ENCODE measurements at regions not wholly inside any gene's neighbourhood (a gene's known extent, or its start where the extent isn't known, plus 50 kb on each side); places are given as distances from the start of the nearest gene placed in this dataset.
"Not testable (repeated sequence)": the region's sequence is repeated elsewhere in the genome, so short reads cannot be mapped to it uniquely, and the experiment has no call there.

- H3K4me1 ChIP-seq (ENCODE audit: control insufficient read depth, insufficient read depth, low read length); H3K27me3 ChIP-seq (ENCODE audit: control insufficient read depth, insufficient read depth): not testable (repeated sequence)
Observed at GRCh38 chrX:1102221-1102620, 110.2 kb downstream of the CRLF2 start.

DNA sequence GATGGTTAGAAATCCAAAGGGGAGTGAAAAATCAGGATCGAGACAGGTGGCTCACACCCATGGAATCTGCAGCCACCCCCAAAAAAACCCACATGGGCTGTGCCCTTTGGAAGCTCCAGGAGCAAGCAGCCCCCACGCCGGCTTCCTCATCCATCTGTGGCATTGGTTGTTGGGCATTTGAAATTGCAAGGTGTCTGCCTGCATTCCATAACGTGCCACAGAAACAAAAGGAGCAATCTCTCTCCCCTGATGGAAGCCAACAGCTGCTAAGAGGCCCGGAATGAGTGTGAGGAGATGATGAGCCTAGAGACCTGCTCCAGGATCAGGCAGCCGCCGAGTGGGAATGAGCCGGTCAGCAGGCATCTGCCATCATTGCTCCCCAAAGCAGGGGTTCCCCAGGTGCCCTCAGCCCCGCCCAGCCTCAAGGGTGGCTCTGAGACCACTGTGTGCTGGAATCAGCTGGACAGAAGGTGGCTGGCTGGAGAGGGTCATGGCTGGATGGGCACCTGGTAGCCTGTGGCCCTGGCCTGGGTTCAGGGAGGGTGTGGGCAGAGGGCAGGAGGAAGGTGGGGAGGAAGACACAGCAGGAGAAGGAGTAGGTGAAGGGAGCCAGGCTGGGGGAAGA is 113.2 kb downstream of the CRLF2 start:
- peaks cover 4% of the 10 kb centered on the region for H3K9me3 ChIP-seq (ENCODE audit: control insufficient read depth, low read length)
- H3K4me3 ChIP-seq (ENCODE audit: low read length): no peak overlapping the region
- H3K27ac ChIP-seq (ENCODE audit: low read length): no peak overlapping the region
- intact Hi-C loops (cut with DNase I): no loop called here
- DNase-seq (no peak), ATAC-seq (no peak)
- WGBS: 79% methylated on average over 9 of the region's 9 CpGs
- H3K27me3 ChIP-seq (ENCODE audit: control insufficient read depth, insufficient read depth): no peaks in the 10 kb centered on the region
- H3K4me1 ChIP-seq (ENCODE audit: control insufficient read depth, insufficient read depth, low read length): no peaks in the 10 kb centered on the region

More at GRCh38 chrX:1102221-1102620, 110.2 kb downstream of the CRLF2 start:
- ATAC-seq; H3K27ac ChIP-seq (ENCODE audit: low read length); H3K4me3 ChIP-seq (ENCODE audit: low read length); intact Hi-C loops (cut with DNase I); H3K9me3 ChIP-seq (ENCODE audit: control insufficient read depth, low read length); DNase-seq: not testable (repeated sequence)

- intact Hi-C loops (cut with DNase I): no loop called here
- no peaks in the 10 kb centered on the region for H3K27me3 ChIP-seq (ENCODE audit: control insufficient read depth, insufficient read depth)
- 100% methylated on average over 1 of the region's 1 CpG for WGBS
- no peak overlapping the region for H3K4me3 ChIP-seq (ENCODE audit: low read length)
- H3K27ac ChIP-seq (ENCODE audit: low read length): no peak overlapping the region
- no peaks in the 10 kb centered on the region for H3K4me1 ChIP-seq (ENCODE audit: control insufficient read depth, insufficient read depth, low read length)
- ATAC-seq (no peak), DNase-seq (no peak)
- H3K9me3 ChIP-seq (ENCODE audit: control insufficient read depth, low read length): peaks cover 4% of the 10 kb centered on the region
Observed at GRCh38 chrX:1097328-1097727, 115.1 kb downstream of the CRLF2 start.

DNA sequence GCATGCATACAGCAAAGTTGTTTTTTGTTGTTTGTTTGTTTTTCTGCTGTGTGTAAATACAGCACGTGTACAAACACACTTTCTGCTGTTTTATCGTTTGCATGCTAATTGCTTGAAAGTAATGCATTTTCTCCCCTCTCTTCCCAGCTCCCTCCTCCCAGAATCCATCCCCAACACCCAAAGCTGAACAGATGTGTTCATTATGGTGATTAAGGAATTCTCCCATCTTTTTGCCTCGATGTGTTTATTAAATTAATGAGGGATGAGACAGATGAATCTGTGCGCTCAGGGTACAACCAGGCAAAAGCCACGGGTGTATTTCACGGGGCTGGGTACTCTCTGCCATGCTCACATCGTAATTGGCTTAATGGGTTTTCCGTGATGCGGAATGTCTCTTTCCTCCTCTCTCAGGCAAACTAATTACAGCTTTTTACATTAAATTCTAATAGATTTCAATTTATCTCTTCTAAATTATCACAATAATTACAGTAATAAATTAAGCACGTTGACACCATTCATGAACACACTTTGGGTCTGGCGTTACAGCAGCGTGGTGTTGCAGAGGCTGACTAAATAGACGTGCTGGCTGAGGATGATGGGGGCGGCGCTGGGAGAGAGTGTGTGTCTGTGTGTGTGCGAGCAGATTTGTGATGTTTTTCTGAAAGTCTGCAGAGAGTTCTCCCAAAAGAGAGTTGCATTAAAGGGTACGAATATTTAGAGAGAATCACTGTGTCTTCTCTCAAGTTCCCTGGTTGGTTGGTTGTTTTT is 117.7 kb downstream of the CRLF2 start:
- Histone ChIP-seq H3K27me3 (ENCODE audit: control insufficient read depth, insufficient read depth) (no peaks in the 10 kb centered on the region), H3K4me3 (ENCODE audit: low read length) (no peak overlapping the region), H3K9me3 (ENCODE audit: control insufficient read depth, low read length) (peaks cover 4% of the 10 kb centered on the region), H3K4me1 (ENCODE audit: control insufficient read depth, insufficient read depth, low read length) (no peaks in the 10 kb centered on the region), H3K27ac (ENCODE audit: low read length) (no peak overlapping the region)
- intact Hi-C loops (cut with DNase I): no loop called here
- 88% methylated on average over 17 of the region's 17 CpGs for WGBS
- DNase-seq: no peak
- no peak for ATAC-seq

- no peak overlapping the region for H3K4me3 ChIP-seq (ENCODE audit: low read length)
- peaks cover 4% of the 10 kb centered on the region for H3K9me3 ChIP-seq (ENCODE audit: control insufficient read depth, low read length)
- H3K27ac ChIP-seq (ENCODE audit: low read length): no peak overlapping the region
- WGBS: 46% methylated on average over 26 of the region's 26 CpGs
- intact Hi-C loops (cut with DNase I): no loop called here
- DNase-seq (no peak), ATAC-seq (no peak)
- H3K27me3 ChIP-seq (ENCODE audit: control insufficient read depth, insufficient read depth): no peaks in the 10 kb centered on the region
- H3K4me1 ChIP-seq (ENCODE audit: control insufficient read depth, insufficient read depth, low read length): no peaks in the 10 kb centered on the region
Observed at GRCh38 chrX:1093586-1094421, 118.6 kb downstream of the CRLF2 start.

DNA sequence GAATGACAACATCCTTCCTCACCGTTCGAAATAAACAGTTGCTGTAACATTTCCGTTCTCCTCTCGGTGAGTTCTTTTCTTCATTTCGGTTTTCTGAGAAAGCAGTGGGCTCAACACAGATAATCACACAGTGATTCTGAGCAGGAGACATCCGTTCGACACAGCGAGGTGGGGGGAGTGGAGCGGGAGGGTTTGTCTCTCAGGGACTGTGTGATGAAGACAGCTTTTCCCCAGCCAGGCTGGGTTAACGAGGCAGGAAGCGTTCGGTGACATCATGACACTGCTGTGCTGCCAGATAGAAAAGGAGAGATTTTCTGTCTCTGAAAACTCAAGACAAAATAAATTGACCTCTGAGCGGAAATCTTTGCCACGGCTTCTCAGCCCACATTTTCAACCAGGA is 119.3 kb downstream of the CRLF2 start:
- DNase-seq: no peak
- no peak for ATAC-seq
- H3K4me1 ChIP-seq (ENCODE audit: control insufficient read depth, insufficient read depth, low read length): no peaks in the 10 kb centered on the region
- peaks cover 4% of the 10 kb centered on the region for H3K9me3 ChIP-seq (ENCODE audit: control insufficient read depth, low read length)
- H3K4me3 ChIP-seq (ENCODE audit: low read length): no peak overlapping the region
- no peaks in the 10 kb centered on the region for H3K27me3 ChIP-seq (ENCODE audit: control insufficient read depth, insufficient read depth)
- WGBS: 30% methylated on average over 14 of the region's 14 CpGs
- H3K27ac ChIP-seq (ENCODE audit: low read length): no peak overlapping the region
- intact Hi-C loops (cut with DNase I): no loop called here

- intact Hi-C loops (cut with DNase I): no loop called here
- Histone ChIP-seq H3K4me1 (ENCODE audit: control insufficient read depth, insufficient read depth, low read length) (no peaks in the 10 kb centered on the region), H3K4me3 (ENCODE audit: low read length) (no peak overlapping the region), H3K27me3 (ENCODE audit: control insufficient read depth, insufficient read depth) (no peaks in the 10 kb centered on the region), H3K27ac (ENCODE audit: low read length) (no peak overlapping the region), H3K9me3 (ENCODE audit: control insufficient read depth, low read length) (no peaks in the 10 kb centered on the region)
- ATAC-seq (no peak), DNase-seq (no peak)
- WGBS: 61% methylated on average over 9 of the region's 9 CpGs
Observed at GRCh38 chrX:1086444-1087409, 125.7 kb downstream of the CRLF2 start.

DNA sequence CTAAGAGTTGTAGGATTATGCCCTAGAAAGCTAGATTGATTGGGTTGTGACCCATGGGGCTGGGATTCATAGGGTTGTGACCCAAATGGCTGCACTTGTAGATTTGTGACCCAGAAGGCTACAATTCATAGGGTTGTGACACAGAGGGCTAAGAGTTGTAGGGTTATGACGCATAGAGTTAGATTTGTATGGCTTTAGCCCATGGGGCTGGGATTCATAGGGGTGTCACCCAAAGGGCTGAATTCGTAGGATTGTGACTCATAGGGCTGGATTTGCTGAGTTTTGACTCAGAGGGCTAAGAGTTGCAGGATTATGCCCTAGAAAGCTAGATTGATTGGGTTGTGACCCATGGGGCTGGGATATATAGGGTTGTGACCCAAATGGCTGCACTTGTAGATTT is 126.6 kb downstream of the CRLF2 start:
- H3K27ac ChIP-seq (ENCODE audit: low read length); H3K27me3 ChIP-seq (ENCODE audit: control insufficient read depth, insufficient read depth); H3K4me3 ChIP-seq (ENCODE audit: low read length); H3K4me1 ChIP-seq (ENCODE audit: control insufficient read depth, insufficient read depth, low read length); DNase-seq; ATAC-seq; H3K9me3 ChIP-seq (ENCODE audit: control insufficient read depth, low read length); intact Hi-C loops (cut with DNase I): not testable (repeated sequence)
- 71% methylated on average over 2 of the region's 2 CpGs for WGBS

GRCh38 chrX:1084689-1085088 is 127.8 kb downstream of the CRLF2 start:
- no peaks in the 10 kb centered on the region for H3K9me3 ChIP-seq (ENCODE audit: control insufficient read depth, low read length)
- no peak overlapping the region for H3K27ac ChIP-seq (ENCODE audit: low read length)
- H3K27me3 ChIP-seq (ENCODE audit: control insufficient read depth, insufficient read depth): no peaks in the 10 kb centered on the region
- DNase-seq (no peak), ATAC-seq (no peak)
- H3K4me3 ChIP-seq (ENCODE audit: low read length): no peak overlapping the region
- 87% methylated on average over 6 of the region's 6 CpGs for WGBS
- H3K4me1 ChIP-seq (ENCODE audit: control insufficient read depth, insufficient read depth, low read length): no peaks in the 10 kb centered on the region
- intact Hi-C loops (cut with DNase I): no loop called here

- Histone ChIP-seq H3K9me3 (ENCODE audit: control insufficient read depth, low read length) (peaks cover 3% of the 10 kb centered on the region), H3K4me3 (ENCODE audit: low read length) (no peak overlapping the region), H3K27ac (ENCODE audit: low read length) (no peak overlapping the region), H3K27me3 (ENCODE audit: control insufficient read depth, insufficient read depth) (no peaks in the 10 kb centered on the region), H3K4me1 (ENCODE audit: control insufficient read depth, insufficient read depth, low read length) (no peaks in the 10 kb centered on the region)
- DNase-seq (no peak), ATAC-seq (no peak)
- intact Hi-C loops (cut with DNase I): no loop called here
- 58% methylated on average over 29 of the region's 29 CpGs for WGBS
Observed at GRCh38 chrX:1076871-1077651, 135.4 kb downstream of the CRLF2 start.

Data from right cardiac atrium (tissue), 5 donors.